ENCODE measurements at regions not wholly inside any gene's neighbourhood (a gene's known extent, or its start where the extent isn't known, plus 50 kb on each side); places are given as distances from the start of the nearest gene placed in this dataset.

DNA sequence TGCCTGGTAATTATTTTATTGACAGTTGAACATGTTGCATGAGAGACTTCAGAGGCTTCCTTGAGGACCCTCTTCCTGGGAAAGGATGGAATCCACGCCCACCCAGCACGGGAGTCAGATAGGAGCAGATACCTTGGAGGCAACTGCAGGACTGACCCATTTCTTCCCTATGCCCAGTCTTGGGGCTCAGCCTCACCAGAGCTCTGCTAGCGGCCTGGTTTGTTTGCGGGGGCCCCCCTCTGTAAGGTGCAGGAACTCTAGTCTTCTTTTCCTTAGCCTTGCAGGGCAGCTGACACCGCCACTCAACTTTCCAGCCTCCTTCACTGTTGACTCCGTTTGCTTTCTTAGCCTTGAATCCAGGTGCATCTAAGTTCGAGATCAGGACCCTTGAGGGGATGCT, 1032.8 kb downstream of the BRD1 start:
- no peak for DNase-seq
- H3K36me3 ChIP-seq: no peaks in the 10 kb centered on the region
- H3K27me3 ChIP-seq: no peaks in the 10 kb centered on the region

GRCh38 chr22:48793949-48794348, 1033.7 kb downstream of the BRD1 start:
- Histone ChIP-seq H3K27me3 (no peaks in the 10 kb centered on the region), H3K36me3 (no peaks in the 10 kb centered on the region), H3K27ac (no peak overlapping the region), H3K9me3 (no peaks in the 10 kb centered on the region), H3K4me3 (no peak overlapping the region), H3K4me1 (ENCODE audit: insufficient read depth) (no peaks in the 10 kb centered on the region)
- no peak for DNase-seq
- WGBS, 3 donors: 74 to 82% (median 79%) methylated on average over 33 to 37 of the region's 37 CpGs
- intact Hi-C loops (cut with DNase I): no loop called here
- TF ChIP-seq EP300 (IDR thresholded peaks at IDR 0.05): no peak
- TF ChIP-seq, protein P1, sequence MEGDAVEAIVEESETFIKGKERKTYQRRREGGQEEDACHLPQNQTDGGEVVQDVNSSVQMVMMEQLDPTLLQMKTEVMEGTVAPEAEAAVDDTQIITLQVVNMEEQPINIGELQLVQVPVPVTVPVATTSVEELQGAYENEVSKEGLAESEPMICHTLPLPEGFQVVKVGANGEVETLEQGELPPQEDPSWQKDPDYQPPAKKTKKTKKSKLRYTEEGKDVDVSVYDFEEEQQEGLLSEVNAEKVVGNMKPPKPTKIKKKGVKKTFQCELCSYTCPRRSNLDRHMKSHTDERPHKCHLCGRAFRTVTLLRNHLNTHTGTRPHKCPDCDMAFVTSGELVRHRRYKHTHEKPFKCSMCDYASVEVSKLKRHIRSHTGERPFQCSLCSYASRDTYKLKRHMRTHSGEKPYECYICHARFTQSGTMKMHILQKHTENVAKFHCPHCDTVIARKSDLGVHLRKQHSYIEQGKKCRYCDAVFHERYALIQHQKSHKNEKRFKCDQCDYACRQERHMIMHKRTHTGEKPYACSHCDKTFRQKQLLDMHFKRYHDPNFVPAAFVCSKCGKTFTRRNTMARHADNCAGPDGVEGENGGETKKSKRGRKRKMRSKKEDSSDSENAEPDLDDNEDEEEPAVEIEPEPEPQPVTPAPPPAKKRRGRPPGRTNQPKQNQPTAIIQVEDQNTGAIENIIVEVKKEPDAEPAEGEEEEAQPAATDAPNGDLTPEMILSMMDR (IDR thresholded peaks at IDR 0.05): no peak
- TF ChIP-seq POLR2A (IDR thresholded peaks at IDR 0.05): no peak

More for the DNA sequence above, 1032.8 kb downstream of the BRD1 start:
- H3K4me1 ChIP-seq (ENCODE audit: insufficient read depth): no peaks in the 10 kb centered on the region
- TF ChIP-seq POLR2A (IDR thresholded peaks at IDR 0.05): no peak
- no peak for TF ChIP-seq EP300 (IDR thresholded peaks at IDR 0.05)
- TF ChIP-seq, protein P1 (IDR thresholded peaks at IDR 0.05): no peak
- no peak overlapping the region for H3K4me3 ChIP-seq
- intact Hi-C loops (cut with DNase I): no loop called here
- WGBS, 3 donors: 80 to 83% (median 83%) methylated on average over 7 of the region's 7 CpGs
- H3K27ac ChIP-seq: no peak overlapping the region
- no peaks in the 10 kb centered on the region for H3K9me3 ChIP-seq

GRCh38 chr22:48786679-48786996, 1041.0 kb downstream of the BRD1 start:
- H3K4me3 ChIP-seq: no peak overlapping the region
- no peaks in the 10 kb centered on the region for H3K27me3 ChIP-seq
- H3K36me3 ChIP-seq: no peaks in the 10 kb centered on the region
- TF ChIP-seq, protein P1 (IDR thresholded peaks at IDR 0.05): no peak
- H3K4me1 ChIP-seq (ENCODE audit: insufficient read depth): no peaks in the 10 kb centered on the region
- no peak for DNase-seq
- H3K27ac ChIP-seq: no peak overlapping the region
- WGBS, 3 donors: 74 to 94% (median 83%) methylated on average over 3 of the region's 3 CpGs
- intact Hi-C loops (cut with DNase I): no loop called here
- no peaks in the 10 kb centered on the region for H3K9me3 ChIP-seq

DNA sequence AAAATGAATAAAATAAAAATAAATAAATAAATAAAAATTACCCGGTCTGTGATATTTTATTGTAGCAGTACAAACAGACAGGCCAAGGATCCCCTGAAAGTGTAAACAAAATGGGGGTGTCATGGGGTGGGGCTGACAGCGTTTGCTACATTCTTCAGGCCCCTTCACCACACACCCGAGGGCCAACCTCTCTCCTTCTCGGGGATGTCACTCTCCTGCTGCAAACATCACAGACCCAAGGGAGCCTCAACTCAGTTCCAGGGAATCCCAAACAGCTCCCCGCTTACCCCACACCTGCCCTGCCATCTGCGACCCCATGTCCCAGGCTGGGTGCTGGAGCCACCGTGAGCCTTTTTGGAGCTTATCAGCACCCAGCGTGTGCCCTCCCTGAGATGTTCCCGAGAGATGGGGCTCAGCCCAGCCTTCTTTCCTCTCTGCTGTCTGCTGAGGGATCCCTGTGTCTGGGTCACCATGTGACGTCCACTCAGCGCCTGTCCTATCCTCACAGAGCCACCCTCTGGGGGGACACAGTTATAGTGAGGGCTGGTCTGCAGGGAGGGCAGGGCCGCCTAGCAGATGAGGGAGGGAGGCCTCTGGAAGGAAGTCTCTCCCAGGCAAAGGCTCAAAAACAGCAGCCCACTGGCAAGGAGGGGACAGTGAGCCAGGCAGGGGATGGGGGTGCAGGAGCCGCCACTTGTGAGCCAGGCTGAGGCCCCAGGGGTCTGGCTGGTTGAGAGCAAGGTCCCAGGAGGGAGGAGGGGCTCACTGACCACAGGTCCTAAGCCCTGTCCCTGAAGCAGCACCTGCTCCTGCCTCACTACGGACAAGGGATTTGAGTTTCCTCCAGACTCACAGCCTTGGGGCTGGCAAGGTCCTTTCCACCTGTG, 1041.6 kb downstream of the BRD1 start:
- intact Hi-C loops (cut with DNase I): no loop called here
- Histone ChIP-seq H3K27ac (no peak overlapping the region), H3K27me3 (no peaks in the 10 kb centered on the region), H3K9me3 (no peaks in the 10 kb centered on the region), H3K36me3 (no peaks in the 10 kb centered on the region), H3K4me1 (ENCODE audit: insufficient read depth) (no peaks in the 10 kb centered on the region), H3K4me3 (no peak overlapping the region)
- DNase-seq: no peak
- 79 to 84% (median 81%) methylated on average over 14 of the region's 14 CpGs for WGBS, 3 donors
- TF ChIP-seq, protein P1 (IDR thresholded peaks at IDR 0.05): no peak
- no peak for TF ChIP-seq EP300 (IDR thresholded peaks at IDR 0.05)
- no peak for TF ChIP-seq POLR2A (IDR thresholded peaks at IDR 0.05)
